LNCaP clone FGC (cell line): ENCODE measurements at regions not wholly inside any gene's neighbourhood (a gene's known extent, or its start where the extent isn't known, plus 50 kb on each side); places are given as distances from the start of the nearest gene placed in this dataset.

Experiments
- DNase-seq: peaks from one replicate; pipeline ENCODE4 v3.0.0-alpha.2; 2011; ENCODE audit warnings: low read depth
- H3K4me3 ChIP-seq: 2 replicates; pipeline ENCODE4 v1.5.1; 2011; ENCODE audit warnings: mild to moderate bottlenecking, low read depth, low read length, control low read depth
- CTCF ChIP-seq: IDR thresholded peaks from 2 replicates; pipeline ENCODE4 v1.5.1; 2012; ENCODE audit warnings: mild to moderate bottlenecking; ENCODE audit not compliant: control insufficient read depth, insufficient read depth; ENCODE audit errors: extremely low read depth

- DNase-seq = no peak
- no peak overlapping the region for H3K4me3 ChIP-seq
- no peak for TF ChIP-seq CTCF
Measured at GRCh38 chr6:19761121-19761520, 76.0 kb upstream of the ID4 start.

- H3K4me3 ChIP-seq = no peak overlapping the region
- no peak for TF ChIP-seq CTCF
- no peak for DNase-seq
Measured at GRCh38 chr6:19771753-19772336, 65.3 kb upstream of the ID4 start.

- DNase-seq = no peak
- H3K4me3 ChIP-seq = no peak overlapping the region
- TF ChIP-seq CTCF = no peak
Measured at GRCh38 chr6:19772891-19773290, 64.3 kb upstream of the ID4 start.

GRCh38 chr6:19781269-19781668 is 55.9 kb upstream of the ID4 start:
- DNase-seq = no peak
- no peak for TF ChIP-seq CTCF
- no peak overlapping the region for H3K4me3 ChIP-seq

- DNase-seq = no peak
- no peak overlapping the region for H3K4me3 ChIP-seq
- TF ChIP-seq CTCF = no peak
Measured at GRCh38 chr6:19782588-19782987, 54.6 kb upstream of the ID4 start.
